Activated CD4-positive, alpha-beta T cell treated with anti-CD3 and anti-CD28 coated beads for 4 hours (primary cell): ENCODE measurements at regions not wholly inside any gene's neighbourhood (a gene's known extent, or its start where the extent isn't known, plus 50 kb on each side); places are given as distances from the start of the nearest gene placed in this dataset.

Experiments used
- DNase-seq, 2 donors: peaks; one replicate each; pipeline ENCODE4 v3.0.0-alpha.2; 2020

DNA sequence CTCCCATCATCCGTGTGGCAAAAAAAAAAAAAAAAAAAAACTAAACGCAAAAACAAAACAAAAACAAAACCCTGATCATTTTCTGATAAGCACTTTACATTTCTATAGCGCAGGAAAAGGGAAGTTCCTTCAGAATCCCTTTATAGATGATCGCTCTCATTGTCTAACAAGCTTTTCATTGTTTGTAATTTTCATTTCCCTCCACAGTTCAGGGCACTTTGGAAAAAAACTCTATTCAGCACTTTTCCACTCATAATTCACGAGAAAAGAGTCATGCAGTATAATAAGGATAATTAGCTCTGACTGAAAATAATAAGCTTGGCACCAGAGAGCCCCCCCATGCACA is 89.4 kb upstream of the ATXN1 start:
- no peak for DNase-seq

- no peak for DNase-seq
These were observed 88.9 kb upstream of the ATXN1 start for GRCh38 chr6:16849988-16850680.

- no peak for DNase-seq
These were observed 88.2 kb upstream of the ATXN1 start for GRCh38 chr6:16849280-16849987.

GRCh38 chr6:16846399-16846778 is 85.1 kb upstream of the ATXN1 start:
- DNase-seq: no peak

DNA sequence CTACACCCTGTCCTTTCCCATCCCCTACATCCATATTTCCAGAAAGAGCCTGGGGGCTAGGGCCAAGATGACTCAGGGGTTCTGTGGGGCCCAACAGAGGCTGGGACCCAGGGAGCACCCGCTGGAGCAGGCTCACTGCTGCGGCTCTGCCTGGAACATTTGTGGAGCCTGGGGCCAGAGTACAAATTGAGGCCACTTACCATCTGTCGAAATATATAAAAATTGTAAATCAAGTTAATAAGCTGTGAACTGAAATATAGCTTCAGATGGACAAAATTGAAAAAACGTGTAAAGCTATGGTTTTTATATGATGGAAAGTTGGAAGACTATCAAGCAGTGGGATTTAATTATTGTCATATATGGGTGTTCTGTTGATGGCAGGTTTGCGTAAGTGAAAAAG is 82.9 kb upstream of the ATXN1 start:
- no peak for DNase-seq

- no peak for DNase-seq
These were observed 81.4 kb upstream of the ATXN1 start for GRCh38 chr6:16842676-16843075.

DNA sequence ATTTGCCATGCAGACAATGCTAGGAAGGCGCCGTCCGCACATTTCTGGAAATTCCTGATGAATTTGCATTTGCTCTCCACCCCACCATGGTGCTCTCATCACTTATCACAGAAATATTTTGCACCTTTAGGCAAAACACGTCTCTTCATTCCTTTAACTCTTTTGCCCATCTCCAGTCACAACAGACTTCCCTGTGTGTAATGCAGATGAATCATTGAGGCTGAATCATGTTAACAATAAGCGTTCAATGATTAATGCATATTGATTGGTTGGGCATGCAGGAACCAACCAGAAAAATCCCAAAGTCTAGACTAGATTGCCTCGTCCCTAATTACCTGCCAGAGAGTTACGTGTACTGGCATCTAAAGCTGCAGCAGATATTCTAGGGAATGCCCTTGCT is 80.0 kb upstream of the ATXN1 start:
- no peak for DNase-seq

DNA sequence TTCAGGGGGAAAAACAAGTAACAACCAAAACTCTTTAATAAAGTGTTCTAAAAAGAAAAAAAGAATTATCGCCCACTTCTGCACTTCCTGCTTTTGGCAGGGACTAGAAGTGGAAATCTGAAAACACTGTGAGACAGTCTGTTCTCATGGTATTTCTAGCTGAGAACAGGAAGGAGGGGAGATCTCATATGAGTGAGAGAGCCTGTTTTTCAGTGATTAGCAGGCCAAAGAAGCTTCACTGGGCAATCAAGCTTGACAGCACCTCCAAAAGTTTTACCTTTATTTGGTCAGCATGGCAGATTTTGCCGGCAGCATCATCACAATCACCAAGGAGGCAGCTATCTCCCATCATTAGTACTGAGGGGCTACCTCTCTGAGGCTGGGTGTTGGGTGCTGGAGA is 79.5 kb upstream of the ATXN1 start:
- no peak for DNase-seq

- DNase-seq: no peak
These were observed 79.0 kb upstream of the ATXN1 start for GRCh38 chr6:16840291-16840690.

DNA sequence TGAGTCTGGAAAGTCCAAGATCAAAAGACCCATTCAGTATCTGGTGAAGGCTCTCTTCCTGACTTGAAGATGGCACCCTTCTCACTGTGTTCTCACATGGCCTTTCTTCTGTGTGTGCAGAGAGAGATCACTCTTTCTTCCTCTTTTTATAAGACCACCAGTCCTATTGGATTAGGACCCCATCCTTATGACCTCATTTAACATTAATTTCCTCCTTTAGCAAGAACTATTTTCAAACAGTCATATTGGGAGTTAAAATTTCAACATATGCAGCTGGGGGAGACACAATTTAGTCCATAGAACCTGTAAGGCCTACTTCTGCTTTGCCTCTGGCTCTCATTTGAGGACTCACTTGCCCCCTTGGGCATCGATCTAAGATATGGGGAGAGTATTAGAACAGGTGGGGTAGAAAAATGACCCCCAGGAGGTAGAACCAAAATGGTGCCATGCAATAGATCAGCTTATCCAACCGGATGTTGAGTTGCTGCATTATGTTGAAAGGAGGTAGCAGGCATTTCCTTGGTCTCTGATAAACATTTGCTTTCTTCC is 78.4 kb upstream of the ATXN1 start:
- DNase-seq: no peak

GRCh38 chr6:16837217-16837972 is 76.1 kb upstream of the ATXN1 start:
- no peak for DNase-seq

DNA sequence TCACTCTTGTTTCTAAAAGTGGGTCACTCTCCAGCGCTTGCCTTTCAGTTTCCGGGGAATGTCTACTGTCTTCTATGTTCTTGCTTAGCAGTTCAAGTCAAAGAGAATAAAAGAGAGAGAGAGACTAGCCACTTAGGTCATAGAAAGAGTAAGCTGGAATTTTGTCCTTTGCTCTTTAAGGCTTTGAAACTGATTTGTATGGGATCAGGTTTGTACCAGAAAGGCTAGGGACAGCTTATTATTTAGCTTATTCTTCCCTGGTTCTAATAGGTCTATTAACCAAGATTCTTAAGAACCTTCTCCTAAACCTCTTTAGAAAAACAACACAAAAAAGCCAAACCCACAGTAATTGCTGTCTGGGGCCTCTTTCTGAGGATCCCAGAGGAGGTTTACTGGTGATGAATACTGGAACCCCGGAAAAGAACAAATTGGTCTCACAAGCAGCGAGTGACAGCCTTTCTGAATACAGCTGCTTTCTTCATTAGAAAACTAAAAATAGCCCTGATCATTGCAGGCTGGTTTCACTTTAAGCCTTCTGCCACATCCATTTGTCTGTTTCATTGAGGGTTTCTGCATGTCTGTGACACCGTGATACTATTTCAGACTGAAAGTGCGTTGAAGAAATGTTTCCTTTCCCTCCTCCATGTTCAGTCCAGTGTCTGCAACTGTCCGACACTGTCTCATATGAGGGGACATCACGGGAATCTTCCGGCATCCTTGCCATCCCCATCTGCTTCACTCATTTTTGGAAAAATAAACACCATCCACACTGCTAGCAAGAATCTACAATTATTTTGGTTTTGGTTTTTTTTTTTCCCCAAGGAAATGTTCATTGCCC is 75.1 kb upstream of the ATXN1 start:
- no peak for DNase-seq

DNA sequence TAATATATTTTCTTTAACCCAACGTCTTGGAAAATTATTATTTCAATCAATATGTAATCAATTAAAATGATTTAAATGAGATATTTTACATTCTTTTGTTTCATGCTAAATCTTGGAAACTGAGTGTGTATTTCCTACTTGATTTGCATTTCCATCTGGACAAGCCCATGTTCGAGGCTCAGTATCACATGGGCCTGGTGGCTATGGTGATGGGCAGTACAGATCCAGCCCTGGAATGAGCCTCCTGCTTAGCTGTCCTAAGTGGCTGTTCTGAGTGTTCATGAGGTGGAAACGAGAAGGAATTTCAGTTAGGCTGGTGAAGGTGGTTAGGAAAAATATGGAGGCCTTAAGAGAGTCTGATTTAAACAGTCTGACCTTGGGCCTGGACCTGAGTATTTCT is 73.0 kb upstream of the ATXN1 start:
- DNase-seq: no peak

- no peak for DNase-seq
These were observed 71.5 kb upstream of the ATXN1 start for GRCh38 chr6:16832721-16833120.

GRCh38 chr6:16832043-16832567 is 70.8 kb upstream of the ATXN1 start:
- DNase-seq: no peak

DNA sequence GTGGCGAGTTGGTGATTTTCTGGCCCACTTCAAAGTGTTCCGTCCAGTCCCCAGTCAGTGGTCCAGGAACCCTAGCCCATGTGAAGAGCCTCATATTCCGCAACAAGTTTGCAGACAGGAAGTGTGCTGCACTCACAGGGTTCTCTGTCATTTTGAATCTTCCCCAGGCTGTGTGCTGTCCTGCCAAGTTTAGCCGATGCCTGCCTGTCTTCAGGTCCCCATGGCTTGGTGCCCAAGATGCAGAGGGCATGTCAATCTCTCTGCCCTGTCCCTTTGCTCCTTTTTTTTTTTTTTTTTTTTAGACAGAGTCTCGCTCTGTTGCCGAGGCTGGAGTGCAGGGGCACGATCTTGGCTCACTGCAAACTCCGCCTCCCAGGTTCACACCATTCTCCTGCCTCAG is 69.9 kb upstream of the ATXN1 start:
- no peak for DNase-seq

- DNase-seq: no peak
These were observed 66.8 kb upstream of the ATXN1 start for GRCh38 chr6:16828058-16828457.

DNA sequence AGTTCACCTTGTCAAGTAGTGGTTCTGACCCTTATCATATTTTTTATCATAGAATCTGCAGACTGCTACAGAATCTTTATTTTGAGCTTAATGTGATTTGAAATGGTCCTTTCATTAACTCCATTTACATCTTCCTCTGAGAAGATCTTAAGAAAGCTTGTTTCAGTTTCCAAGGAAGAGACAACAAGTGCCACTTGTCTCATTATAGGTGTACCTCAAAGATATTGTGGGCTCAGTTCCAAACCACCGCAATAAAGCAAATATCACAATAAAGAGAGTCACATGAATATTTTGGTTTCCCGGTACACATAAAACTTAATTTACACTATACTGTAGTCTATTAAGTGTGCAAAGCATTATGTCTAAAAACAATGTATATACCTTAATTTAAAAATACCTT is 66.4 kb upstream of the ATXN1 start:
- DNase-seq: no peak

- DNase-seq: no peak
These were observed 64.5 kb upstream of the ATXN1 start for GRCh38 chr6:16825784-16826183.

GRCh38 chr6:16824845-16825685 is 63.8 kb upstream of the ATXN1 start:
- no peak for DNase-seq

DNA sequence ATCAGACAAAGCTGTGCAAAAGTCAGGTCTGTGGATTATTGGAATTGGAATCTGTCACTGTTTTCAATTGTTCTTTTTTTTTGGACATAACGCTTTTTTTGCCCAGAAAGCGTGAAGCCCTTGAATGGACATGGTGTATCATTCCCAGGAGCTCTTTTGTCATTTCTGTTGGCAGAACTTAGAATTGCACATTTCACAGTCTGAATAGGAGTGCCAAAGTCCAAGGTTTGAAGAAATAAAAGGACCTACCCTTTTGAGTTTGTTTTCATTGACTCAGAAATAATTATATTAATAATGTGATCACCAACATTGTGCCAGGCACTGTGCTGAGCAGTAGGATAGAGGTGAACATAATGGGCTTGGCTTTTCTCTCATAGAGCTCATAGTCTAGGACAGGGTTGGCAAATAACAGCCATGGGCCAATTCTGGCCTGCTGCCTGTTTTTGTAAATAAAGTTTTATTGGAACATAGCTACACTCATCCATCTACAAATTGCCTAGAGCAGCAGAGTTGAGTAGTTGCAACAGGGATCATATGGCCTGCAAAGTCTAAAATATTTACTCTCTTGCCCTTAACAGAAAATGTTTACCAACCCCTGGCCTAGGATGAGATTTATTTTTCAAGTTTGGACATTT is 62.6 kb upstream of the ATXN1 start:
- DNase-seq: no peak
